22Rv1 (cell line): ENCODE measurements at regions not wholly inside any gene's neighbourhood (a gene's known extent, or its start where the extent isn't known, plus 50 kb on each side); places are given as distances from the start of the nearest gene placed in this dataset.

Experiments used
- ZFX ChIP-seq: fragments of 450-650 bp; IDR thresholded peaks from 2 replicates; pipeline ENCODE4 v1.6.1; 2017; ENCODE audit warnings: antibody characterized with exemption, borderline replicate concordance
- TF ChIP-seq, protein P1 (sequence below): fragments of 450-650 bp; IDR thresholded peaks from 2 replicates; pipeline ENCODE4 v1.5.1; 2017; ENCODE audit warnings: mild to moderate bottlenecking

DNA sequence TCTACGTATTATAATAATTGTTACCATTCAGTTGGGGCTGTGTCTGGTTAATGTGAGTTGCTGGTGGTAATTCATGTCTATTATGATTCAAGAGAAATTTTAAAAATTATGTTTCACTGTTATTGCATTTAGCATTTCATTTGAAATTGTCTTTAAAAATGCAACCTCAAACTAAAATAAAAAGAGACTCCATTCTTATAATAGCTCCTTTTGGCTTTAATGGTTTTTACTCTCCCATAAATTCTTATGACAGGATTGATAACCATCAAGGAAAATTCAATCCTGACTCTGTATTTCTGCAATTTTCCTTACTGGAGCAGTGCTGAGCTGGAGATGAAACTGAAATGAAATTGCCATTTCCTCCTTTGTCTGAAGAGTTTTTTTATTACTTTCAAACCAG is 262.7 kb downstream of the REEP3 start:
- TF ChIP-seq, protein P1, sequence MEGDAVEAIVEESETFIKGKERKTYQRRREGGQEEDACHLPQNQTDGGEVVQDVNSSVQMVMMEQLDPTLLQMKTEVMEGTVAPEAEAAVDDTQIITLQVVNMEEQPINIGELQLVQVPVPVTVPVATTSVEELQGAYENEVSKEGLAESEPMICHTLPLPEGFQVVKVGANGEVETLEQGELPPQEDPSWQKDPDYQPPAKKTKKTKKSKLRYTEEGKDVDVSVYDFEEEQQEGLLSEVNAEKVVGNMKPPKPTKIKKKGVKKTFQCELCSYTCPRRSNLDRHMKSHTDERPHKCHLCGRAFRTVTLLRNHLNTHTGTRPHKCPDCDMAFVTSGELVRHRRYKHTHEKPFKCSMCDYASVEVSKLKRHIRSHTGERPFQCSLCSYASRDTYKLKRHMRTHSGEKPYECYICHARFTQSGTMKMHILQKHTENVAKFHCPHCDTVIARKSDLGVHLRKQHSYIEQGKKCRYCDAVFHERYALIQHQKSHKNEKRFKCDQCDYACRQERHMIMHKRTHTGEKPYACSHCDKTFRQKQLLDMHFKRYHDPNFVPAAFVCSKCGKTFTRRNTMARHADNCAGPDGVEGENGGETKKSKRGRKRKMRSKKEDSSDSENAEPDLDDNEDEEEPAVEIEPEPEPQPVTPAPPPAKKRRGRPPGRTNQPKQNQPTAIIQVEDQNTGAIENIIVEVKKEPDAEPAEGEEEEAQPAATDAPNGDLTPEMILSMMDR, result no peak
- TF ChIP-seq ZFX, result no peak
